K562 (cell line): ENCODE measurements at regions not wholly inside any gene's neighbourhood (a gene's known extent, or its start where the extent isn't known, plus 50 kb on each side); places are given as distances from the start of the nearest gene placed in this dataset.

Experiments used
- ATF1 ChIP-seq, 2 experiments: fragments of 450-650 bp in 1 of 2; IDR thresholded peaks; 2 replicates each; pipeline ENCODE4 v1.6.1; 2016; ENCODE audit warnings: missing compliant biosample characterization in 1 of 2, missing genetic modification characterization in 1 of 2
- ELF4 ChIP-seq: fragments of 450-650 bp; formaldehyde crosslinking; IDR thresholded peaks from 2 replicates; pipeline ENCODE4 v1.4.0; 2022; ENCODE audit warnings: missing genetic modification characterization
- HMG20B ChIP-seq: fragments of 250-450 bp; sonication (Bioruptor Pico); IDR thresholded peaks from 2 replicates; pipeline ENCODE4 v1.5.0; 2021; ENCODE audit warnings: mild to moderate bottlenecking
- LARP7 ChIP-seq: fragments of 450-650 bp; IDR thresholded peaks from 2 replicates; pipeline ENCODE4 v1.6.1; 2016
- MAFF ChIP-seq: IDR thresholded peaks from 2 replicates; pipeline ENCODE4 v1.6.1; 2012; ENCODE audit warnings: low read length, improper control_type of control experiment
- MED1 ChIP-seq: sonication (generic); formaldehyde crosslinking; IDR thresholded peaks from 2 replicates; pipeline ENCODE4 v1.8.1; 2023; ENCODE audit warnings: missing genetic modification reagents, borderline replicate concordance
- NFXL1 ChIP-seq: fragments of 450-650 bp; formaldehyde crosslinking; IDR thresholded peaks from 2 replicates; pipeline ENCODE4 v1.4.0; 2021; ENCODE audit warnings: mild to moderate bottlenecking
- PHTF2 ChIP-seq: fragments of 250-450 bp; sonication (Bioruptor Pico); IDR thresholded peaks from 2 replicates; pipeline ENCODE4 v1.5.0; 2021; ENCODE audit warnings: mild to moderate bottlenecking
- POLR2B ChIP-seq: fragments of 450-650 bp; IDR thresholded peaks from 2 replicates; pipeline ENCODE4 v1.6.1; 2018; ENCODE audit warnings: low read depth; ENCODE audit not compliant: partially characterized antibody
- PTBP1 ChIP-seq: fragments of 200-400 bp; formaldehyde crosslinking; IDR thresholded peaks from 2 replicates; pipeline ENCODE4 v1.6.1; 2017; ENCODE audit warnings: low read depth, low read length
- TCFL5 ChIP-seq: fragments of 250-450 bp; sonication (Bioruptor Pico); conservative IDR thresholded peaks from 2 replicates; pipeline ENCODE4 v1.6.1; 2021; ENCODE audit warnings: mild to moderate bottlenecking, moderate library complexity, matching md5 sums
- TEAD1 ChIP-seq, 2 experiments: fragments of 450-650 bp in 1 of 2; sonication (generic) in 1 of 2; formaldehyde crosslinking; IDR thresholded peaks; 2 replicates each; pipeline versions ENCODE4 v1.4.0 to v1.8.0; 2020 to 2022; ENCODE audit warnings: mild to moderate bottlenecking in 2 of 2, missing genetic modification reagents in 1 of 2
- THRAP3 ChIP-seq: fragments of 450-650 bp; IDR thresholded peaks from 2 replicates; pipeline ENCODE4 v1.6.1; 2016; ENCODE audit warnings: mild to moderate bottlenecking, inconsistent platforms, borderline replicate concordance
- TF ChIP-seq, protein P1 (sequence below): fragments of 450-650 bp; formaldehyde crosslinking; IDR thresholded peaks from 2 replicates; pipeline ENCODE4 v1.4.0; 2020; ENCODE audit warnings: mild to moderate bottlenecking
- TF ChIP-seq, protein P2 (sequence below): fragments of 450-650 bp; IDR thresholded peaks from 2 replicates; pipeline ENCODE4 v1.6.1; 2017; ENCODE audit warnings: antibody characterized with exemption, mild to moderate bottlenecking
- TF ChIP-seq, protein P3 (sequence below): fragments of 200-800 bp; sonication (Bioruptor generic); IDR thresholded peaks from 2 replicates; pipeline ENCODE4 v1.6.1; 2017; ENCODE audit warnings: missing genetic modification characterization, missing compliant biosample characterization
- TF ChIP-seq, protein P4 (sequence below): fragments of 250-450 bp; sonication (Bioruptor Pico); IDR thresholded peaks from 2 replicates; pipeline ENCODE4 v1.8.0; 2022; ENCODE audit warnings: inconsistent platforms
- TF ChIP-seq, protein P5 (sequence below): fragments of 450-650 bp; formaldehyde crosslinking; IDR thresholded peaks from 2 replicates; pipeline ENCODE4 v1.4.0; 2022; ENCODE audit warnings: missing genetic modification characterization

DNA sequence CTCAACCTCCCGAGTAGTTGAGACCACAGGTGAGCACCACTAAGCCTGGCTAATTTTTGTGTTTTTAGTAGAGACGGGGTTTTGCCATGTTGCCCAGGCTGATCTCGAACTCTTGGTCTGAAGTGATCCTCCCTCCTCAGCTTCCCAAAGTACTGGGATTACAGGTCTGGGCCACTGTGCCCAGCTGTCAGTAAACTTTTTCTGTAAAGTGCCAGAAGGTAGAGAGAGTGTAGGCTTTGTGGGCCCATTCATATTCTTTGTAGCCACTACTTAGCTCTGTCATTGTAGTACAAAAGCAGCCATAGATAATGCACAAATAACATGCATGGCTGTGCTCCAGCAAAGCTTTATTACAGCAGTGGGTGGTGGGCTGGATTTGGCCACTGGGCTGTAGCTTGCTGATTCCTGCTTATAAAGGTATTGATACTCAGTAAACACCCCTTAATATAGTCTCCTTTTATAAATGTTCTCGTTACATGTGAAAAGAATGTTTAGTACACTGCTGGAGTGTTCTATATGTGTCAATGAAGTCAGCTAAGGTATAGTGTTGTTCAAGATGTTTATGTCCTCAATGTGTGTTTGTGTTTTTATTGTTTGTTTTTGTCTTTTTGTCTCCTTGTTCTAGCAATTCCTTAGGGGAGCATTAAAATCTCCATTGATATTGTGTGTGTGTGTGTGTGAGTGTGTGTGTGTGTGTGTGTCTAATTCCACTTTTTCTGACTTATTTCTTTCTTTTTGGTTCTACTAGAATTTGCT, 644.7 kb upstream of the DPP6 start (continued):
- TF ChIP-seq, protein P1, sequence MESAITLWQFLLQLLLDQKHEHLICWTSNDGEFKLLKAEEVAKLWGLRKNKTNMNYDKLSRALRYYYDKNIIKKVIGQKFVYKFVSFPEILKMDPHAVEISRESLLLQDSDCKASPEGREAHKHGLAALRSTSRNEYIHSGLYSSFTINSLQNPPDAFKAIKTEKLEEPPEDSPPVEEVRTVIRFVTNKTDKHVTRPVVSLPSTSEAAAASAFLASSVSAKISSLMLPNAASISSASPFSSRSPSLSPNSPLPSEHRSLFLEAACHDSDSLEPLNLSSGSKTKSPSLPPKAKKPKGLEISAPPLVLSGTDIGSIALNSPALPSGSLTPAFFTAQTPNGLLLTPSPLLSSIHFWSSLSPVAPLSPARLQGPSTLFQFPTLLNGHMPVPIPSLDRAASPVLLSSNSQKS, result no peak; the same call in 1 of the 2 replicates
- TF ChIP-seq ELF4 (CRISPR knock-in tag), result peak; percentile 79
- TF ChIP-seq, protein P2, sequence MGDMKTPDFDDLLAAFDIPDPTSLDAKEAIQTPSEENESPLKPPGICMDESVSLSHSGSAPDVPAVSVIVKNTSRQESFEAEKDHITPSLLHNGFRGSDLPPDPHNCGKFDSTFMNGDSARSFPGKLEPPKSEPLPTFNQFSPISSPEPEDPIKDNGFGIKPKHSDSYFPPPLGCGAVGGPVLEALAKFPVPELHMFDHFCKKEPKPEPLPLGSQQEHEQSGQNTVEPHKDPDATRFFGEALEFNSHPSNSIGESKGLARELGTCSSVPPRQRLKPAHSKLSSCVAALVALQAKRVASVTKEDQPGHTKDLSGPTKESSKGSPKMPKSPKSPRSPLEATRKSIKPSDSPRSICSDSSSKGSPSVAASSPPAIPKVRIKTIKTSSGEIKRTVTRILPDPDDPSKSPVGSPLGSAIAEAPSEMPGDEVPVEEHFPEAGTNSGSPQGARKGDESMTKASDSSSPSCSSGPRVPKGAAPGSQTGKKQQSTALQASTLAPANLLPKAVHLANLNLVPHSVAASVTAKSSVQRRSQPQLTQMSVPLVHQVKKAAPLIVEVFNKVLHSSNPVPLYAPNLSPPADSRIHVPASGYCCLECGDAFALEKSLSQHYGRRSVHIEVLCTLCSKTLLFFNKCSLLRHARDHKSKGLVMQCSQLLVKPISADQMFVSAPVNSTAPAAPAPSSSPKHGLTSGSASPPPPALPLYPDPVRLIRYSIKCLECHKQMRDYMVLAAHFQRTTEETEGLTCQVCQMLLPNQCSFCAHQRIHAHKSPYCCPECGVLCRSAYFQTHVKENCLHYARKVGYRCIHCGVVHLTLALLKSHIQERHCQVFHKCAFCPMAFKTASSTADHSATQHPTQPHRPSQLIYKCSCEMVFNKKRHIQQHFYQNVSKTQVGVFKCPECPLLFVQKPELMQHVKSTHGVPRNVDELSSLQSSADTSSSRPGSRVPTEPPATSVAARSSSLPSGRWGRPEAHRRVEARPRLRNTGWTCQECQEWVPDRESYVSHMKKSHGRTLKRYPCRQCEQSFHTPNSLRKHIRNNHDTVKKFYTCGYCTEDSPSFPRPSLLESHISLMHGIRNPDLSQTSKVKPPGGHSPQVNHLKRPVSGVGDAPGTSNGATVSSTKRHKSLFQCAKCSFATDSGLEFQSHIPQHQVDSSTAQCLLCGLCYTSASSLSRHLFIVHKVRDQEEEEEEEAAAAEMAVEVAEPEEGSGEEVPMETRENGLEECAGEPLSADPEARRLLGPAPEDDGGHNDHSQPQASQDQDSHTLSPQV, result 0 out of 2 replicates have a peak, but pooled peaks have one; percentile 19
- TF ChIP-seq MAFF, result peak; percentile 3; the same call in 1 of the 2 replicates
- TF ChIP-seq PTBP1, result 0 out of 2 replicates have a peak, but pooled peaks have one; percentile 67
- TF ChIP-seq, protein P3, sequence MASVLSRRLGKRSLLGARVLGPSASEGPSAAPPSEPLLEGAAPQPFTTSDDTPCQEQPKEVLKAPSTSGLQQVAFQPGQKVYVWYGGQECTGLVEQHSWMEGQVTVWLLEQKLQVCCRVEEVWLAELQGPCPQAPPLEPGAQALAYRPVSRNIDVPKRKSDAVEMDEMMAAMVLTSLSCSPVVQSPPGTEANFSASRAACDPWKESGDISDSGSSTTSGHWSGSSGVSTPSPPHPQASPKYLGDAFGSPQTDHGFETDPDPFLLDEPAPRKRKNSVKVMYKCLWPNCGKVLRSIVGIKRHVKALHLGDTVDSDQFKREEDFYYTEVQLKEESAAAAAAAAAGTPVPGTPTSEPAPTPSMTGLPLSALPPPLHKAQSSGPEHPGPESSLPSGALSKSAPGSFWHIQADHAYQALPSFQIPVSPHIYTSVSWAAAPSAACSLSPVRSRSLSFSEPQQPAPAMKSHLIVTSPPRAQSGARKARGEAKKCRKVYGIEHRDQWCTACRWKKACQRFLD (CRISPR knock-in tag), result 0 out of 2 replicates have a peak, but pooled peaks have one; percentile 21
- no peak for TF ChIP-seq TEAD1 (CRISPR knock-in tag; IDR thresholded peaks at IDR 0.05)
- peak; percentile 92; the same call in 1 of the 2 replicates for TF ChIP-seq THRAP3
- TF ChIP-seq, protein P4, sequence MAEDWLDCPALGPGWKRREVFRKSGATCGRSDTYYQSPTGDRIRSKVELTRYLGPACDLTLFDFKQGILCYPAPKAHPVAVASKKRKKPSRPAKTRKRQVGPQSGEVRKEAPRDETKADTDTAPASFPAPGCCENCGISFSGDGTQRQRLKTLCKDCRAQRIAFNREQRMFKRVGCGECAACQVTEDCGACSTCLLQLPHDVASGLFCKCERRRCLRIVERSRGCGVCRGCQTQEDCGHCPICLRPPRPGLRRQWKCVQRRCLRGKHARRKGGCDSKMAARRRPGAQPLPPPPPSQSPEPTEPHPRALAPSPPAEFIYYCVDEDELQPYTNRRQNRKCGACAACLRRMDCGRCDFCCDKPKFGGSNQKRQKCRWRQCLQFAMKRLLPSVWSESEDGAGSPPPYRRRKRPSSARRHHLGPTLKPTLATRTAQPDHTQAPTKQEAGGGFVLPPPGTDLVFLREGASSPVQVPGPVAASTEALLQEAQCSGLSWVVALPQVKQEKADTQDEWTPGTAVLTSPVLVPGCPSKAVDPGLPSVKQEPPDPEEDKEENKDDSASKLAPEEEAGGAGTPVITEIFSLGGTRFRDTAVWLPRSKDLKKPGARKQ, result no peak
- 0 out of 2 replicates have a peak, but pooled peaks have one; percentile 50 for TF ChIP-seq HMG20B (CRISPR knock-in tag)
- peak; percentile 66 for TF ChIP-seq LARP7
- TF ChIP-seq ATF1 (CRISPR knock-in tag; IDR thresholded peaks at IDR 0.05), result no peak
- TF ChIP-seq ATF1 (tag; IDR thresholded peaks at IDR 0.05), result no peak
- peak; percentile 98 for TF ChIP-seq POLR2B
- no peak for TF ChIP-seq TCFL5 (CRISPR knock-in tag)
- peak; percentile 65; the same call in 1 of the 2 replicates for TF ChIP-seq PHTF2
- no peak for TF ChIP-seq MED1 (CRISPR knock-in tag)
- TF ChIP-seq NFXL1 (CRISPR knock-in tag), result no peak
- TF ChIP-seq, protein P5, sequence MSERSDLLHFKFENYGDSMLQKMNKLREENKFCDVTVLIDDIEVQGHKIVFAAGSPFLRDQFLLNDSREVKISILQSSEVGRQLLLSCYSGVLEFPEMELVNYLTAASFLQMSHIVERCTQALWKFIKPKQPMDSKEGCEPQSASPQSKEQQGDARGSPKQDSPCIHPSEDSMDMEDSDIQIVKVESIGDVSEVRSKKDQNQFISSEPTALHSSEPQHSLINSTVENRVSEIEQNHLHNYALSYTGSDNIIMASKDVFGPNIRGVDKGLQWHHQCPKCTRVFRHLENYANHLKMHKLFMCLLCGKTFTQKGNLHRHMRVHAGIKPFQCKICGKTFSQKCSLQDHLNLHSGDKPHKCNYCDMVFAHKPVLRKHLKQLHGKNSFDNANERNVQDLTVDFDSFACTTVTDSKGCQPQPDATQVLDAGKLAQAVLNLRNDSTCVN, result peak; percentile 99
